ENCODE measurements at regions not wholly inside any gene's neighbourhood (a gene's known extent, or its start where the extent isn't known, plus 50 kb on each side); places are given as distances from the start of the nearest gene placed in this dataset.

DNA sequence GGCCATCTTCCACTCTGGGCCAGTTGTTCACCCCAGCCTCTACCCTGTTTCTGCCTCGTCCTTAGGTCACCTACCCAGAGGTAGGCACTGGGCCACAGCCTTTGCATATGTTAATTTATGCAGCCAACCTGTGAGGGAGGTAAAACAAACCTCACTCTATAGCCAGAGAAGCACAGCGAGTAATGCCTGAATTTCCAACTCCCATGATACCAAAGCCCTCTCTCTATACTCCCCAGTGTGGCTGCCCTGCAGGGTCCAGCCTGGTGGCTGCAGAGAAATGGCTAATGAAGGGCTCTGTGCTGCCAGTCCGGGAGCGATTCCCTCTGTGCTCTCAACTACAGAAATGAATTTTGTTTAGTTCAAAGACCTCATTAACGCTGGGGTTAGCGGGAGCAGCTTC, 397.0 kb upstream of the CCL2 start (continued):
- TF ChIP-seq, protein P1, sequence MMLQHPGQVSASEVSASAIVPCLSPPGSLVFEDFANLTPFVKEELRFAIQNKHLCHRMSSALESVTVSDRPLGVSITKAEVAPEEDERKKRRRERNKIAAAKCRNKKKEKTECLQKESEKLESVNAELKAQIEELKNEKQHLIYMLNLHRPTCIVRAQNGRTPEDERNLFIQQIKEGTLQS (IDR thresholded peaks at IDR 0.05), result no peak
- TF ChIP-seq GABPA (IDR thresholded peaks at IDR 0.05 in 1 of 2, conservative IDR thresholded peaks at IDR 0.05 in 1 of 2) (no peak), JUND (IDR thresholded peaks at IDR 0.05) (no peak)
- TF ChIP-seq, protein P2, sequence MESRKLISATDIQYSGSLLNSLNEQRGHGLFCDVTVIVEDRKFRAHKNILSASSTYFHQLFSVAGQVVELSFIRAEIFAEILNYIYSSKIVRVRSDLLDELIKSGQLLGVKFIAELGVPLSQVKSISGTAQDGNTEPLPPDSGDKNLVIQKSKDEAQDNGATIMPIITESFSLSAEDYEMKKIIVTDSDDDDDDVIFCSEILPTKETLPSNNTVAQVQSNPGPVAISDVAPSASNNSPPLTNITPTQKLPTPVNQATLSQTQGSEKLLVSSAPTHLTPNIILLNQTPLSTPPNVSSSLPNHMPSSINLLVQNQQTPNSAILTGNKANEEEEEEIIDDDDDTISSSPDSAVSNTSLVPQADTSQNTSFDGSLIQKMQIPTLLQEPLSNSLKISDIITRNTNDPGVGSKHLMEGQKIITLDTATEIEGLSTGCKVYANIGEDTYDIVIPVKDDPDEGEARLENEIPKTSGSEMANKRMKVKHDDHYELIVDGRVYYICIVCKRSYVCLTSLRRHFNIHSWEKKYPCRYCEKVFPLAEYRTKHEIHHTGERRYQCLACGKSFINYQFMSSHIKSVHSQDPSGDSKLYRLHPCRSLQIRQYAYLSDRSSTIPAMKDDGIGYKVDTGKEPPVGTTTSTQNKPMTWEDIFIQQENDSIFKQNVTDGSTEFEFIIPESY (IDR thresholded peaks at IDR 0.05), result no peak

DNA sequence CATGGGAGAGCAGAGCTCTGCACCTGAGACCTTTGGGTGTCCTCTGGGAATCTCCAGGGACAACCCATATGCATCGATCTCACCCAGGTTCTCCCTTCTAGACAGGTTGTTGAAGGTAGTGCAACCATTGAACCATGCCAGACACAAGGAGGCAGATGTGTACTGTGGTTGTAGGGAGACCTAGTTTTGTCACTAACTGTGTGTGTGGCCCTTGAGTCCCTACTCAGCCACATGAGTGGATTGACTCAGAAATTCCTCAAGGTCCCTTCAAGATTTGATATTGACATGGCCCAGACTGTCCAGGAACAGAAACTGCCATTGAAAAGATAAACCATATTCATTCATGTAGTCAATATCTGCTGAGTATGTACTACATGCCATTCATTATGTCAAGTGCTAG, 396.4 kb upstream of the CCL2 start:
- no peaks in the 10 kb centered on the region for H3K4me1 ChIP-seq (ENCODE audit: control insufficient read depth in 4 of 4, insufficient read depth in 4 of 4, low read length in 3 of 4)
- H3K9me3 ChIP-seq (ENCODE audit: control insufficient read depth in 4 of 4, low read length in 3 of 4), result no peaks in the 10 kb centered on the region
- no peak overlapping the region for H3K9ac ChIP-seq (ENCODE audit: low read depth in 1 of 2, low read length in 2 of 2)
- peaks cover 2 to 14% (median 3%) of the 10 kb centered on the region in 4 donors for H3K27me3 ChIP-seq (ENCODE audit: control insufficient read depth in 4 of 4, insufficient read depth in 4 of 4, low read length in 3 of 4)
- TF ChIP-seq, protein P3, sequence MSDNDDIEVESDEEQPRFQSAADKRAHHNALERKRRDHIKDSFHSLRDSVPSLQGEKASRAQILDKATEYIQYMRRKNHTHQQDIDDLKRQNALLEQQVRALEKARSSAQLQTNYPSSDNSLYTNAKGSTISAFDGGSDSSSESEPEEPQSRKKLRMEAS (IDR thresholded peaks at IDR 0.05), result no peak
- TF ChIP-seq, protein P4, sequence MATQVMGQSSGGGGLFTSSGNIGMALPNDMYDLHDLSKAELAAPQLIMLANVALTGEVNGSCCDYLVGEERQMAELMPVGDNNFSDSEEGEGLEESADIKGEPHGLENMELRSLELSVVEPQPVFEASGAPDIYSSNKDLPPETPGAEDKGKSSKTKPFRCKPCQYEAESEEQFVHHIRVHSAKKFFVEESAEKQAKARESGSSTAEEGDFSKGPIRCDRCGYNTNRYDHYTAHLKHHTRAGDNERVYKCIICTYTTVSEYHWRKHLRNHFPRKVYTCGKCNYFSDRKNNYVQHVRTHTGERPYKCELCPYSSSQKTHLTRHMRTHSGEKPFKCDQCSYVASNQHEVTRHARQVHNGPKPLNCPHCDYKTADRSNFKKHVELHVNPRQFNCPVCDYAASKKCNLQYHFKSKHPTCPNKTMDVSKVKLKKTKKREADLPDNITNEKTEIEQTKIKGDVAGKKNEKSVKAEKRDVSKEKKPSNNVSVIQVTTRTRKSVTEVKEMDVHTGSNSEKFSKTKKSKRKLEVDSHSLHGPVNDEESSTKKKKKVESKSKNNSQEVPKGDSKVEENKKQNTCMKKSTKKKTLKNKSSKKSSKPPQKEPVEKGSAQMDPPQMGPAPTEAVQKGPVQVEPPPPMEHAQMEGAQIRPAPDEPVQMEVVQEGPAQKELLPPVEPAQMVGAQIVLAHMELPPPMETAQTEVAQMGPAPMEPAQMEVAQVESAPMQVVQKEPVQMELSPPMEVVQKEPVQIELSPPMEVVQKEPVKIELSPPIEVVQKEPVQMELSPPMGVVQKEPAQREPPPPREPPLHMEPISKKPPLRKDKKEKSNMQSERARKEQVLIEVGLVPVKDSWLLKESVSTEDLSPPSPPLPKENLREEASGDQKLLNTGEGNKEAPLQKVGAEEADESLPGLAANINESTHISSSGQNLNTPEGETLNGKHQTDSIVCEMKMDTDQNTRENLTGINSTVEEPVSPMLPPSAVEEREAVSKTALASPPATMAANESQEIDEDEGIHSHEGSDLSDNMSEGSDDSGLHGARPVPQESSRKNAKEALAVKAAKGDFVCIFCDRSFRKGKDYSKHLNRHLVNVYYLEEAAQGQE (IDR thresholded peaks at IDR 0.05), result no peak
- no peak for TF ChIP-seq SP1 (IDR thresholded peaks at IDR 0.05)
- TF ChIP-seq, protein P5, sequence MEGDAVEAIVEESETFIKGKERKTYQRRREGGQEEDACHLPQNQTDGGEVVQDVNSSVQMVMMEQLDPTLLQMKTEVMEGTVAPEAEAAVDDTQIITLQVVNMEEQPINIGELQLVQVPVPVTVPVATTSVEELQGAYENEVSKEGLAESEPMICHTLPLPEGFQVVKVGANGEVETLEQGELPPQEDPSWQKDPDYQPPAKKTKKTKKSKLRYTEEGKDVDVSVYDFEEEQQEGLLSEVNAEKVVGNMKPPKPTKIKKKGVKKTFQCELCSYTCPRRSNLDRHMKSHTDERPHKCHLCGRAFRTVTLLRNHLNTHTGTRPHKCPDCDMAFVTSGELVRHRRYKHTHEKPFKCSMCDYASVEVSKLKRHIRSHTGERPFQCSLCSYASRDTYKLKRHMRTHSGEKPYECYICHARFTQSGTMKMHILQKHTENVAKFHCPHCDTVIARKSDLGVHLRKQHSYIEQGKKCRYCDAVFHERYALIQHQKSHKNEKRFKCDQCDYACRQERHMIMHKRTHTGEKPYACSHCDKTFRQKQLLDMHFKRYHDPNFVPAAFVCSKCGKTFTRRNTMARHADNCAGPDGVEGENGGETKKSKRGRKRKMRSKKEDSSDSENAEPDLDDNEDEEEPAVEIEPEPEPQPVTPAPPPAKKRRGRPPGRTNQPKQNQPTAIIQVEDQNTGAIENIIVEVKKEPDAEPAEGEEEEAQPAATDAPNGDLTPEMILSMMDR (IDR thresholded peaks at IDR 0.05; ENCODE audit: low read depth, low read length, missing input control), result no peak
- no peak for TF ChIP-seq RXRA (IDR thresholded peaks at IDR 0.05)
- TF ChIP-seq FOXA1 (IDR thresholded peaks at IDR 0.05), result no peak
- no peak for TF ChIP-seq GABPA (IDR thresholded peaks at IDR 0.05 in 1 of 2, conservative IDR thresholded peaks at IDR 0.05 in 1 of 2)
- TF ChIP-seq YY1 (IDR thresholded peaks at IDR 0.05), result no peak
- no peak for TF ChIP-seq JUND (IDR thresholded peaks at IDR 0.05)
- no peak for TF ChIP-seq RAD21 (IDR thresholded peaks at IDR 0.05)
- no peak for TF ChIP-seq EGR1 (IDR thresholded peaks at IDR 0.05; ENCODE audit: low read depth in 2 of 2)
- TF ChIP-seq NR2F2 (IDR thresholded peaks at IDR 0.05), result no peak
- TF ChIP-seq FOXA2 (IDR thresholded peaks at IDR 0.05), result no peak
- TF ChIP-seq TAF1 (conservative IDR thresholded peaks at IDR 0.05), result no peak
- no peak for TF ChIP-seq HNF4G (IDR thresholded peaks at IDR 0.05)
- TF ChIP-seq, protein P2 (IDR thresholded peaks at IDR 0.05), result no peak
- TF ChIP-seq HNF4A (conservative IDR thresholded peaks at IDR 0.05), result no peak
- TF ChIP-seq, protein P1 (IDR thresholded peaks at IDR 0.05), result no peak
- H3K4me3 ChIP-seq (ENCODE audit: low read depth in 1 of 3, low read length in 3 of 3), result no peak overlapping the region
- DNase-seq (ENCODE audit: low spot score), result no peak
- no peaks in the 10 kb centered on the region for H3K36me3 ChIP-seq (ENCODE audit: control insufficient read depth in 4 of 4, insufficient read depth in 3 of 4, low read depth in 1 of 4, low read length in 3 of 4)
- 80% methylated on average over 1 of the region's 1 CpG for WGBS
- H3K27ac ChIP-seq (ENCODE audit: low read depth in 1 of 2, low read length in 2 of 2), result no peak overlapping the region

Measured in liver (tissue), 8 donors.